ENCODE measurements at regions not wholly inside any gene's neighbourhood (a gene's known extent, or its start where the extent isn't known, plus 50 kb on each side); places are given as distances from the start of the nearest gene placed in this dataset.

GRCh38 chr4:127052742-127053141 lies 580.0 kb upstream of the INTU start:
- DNase-seq (ENCODE audit: insufficient read length, low spot score) (no peak), FAIRE-seq (no peak)
- TF ChIP-seq TAF1 (IDR thresholded peaks at IDR 0.05; ENCODE audit: low read depth, low read length) (no peak), SPI1 (IDR thresholded peaks at IDR 0.05; ENCODE audit: low read depth, low read length) (no peak), PAX5 (IDR thresholded peaks at IDR 0.05; ENCODE audit: insufficient read depth, low read length, severe bottlenecking) (no peak), POU2F2 (IDR thresholded peaks at IDR 0.05; ENCODE audit: low read depth, low read length) (no peak), POLR2AphosphoS5 (IDR thresholded peaks at IDR 0.05; ENCODE audit: low read depth, low read length) (no peak)

GRCh38 chr4:127055357-127055756 lies 577.4 kb upstream of the INTU start:
- DNase-seq (ENCODE audit: insufficient read length, low spot score) (no peak), FAIRE-seq (no peak)
- TF ChIP-seq POLR2AphosphoS5 (IDR thresholded peaks at IDR 0.05; ENCODE audit: low read depth, low read length) (no peak), SPI1 (IDR thresholded peaks at IDR 0.05; ENCODE audit: low read depth, low read length) (no peak), PAX5 (IDR thresholded peaks at IDR 0.05; ENCODE audit: insufficient read depth, low read length, severe bottlenecking) (no peak), POU2F2 (IDR thresholded peaks at IDR 0.05; ENCODE audit: low read depth, low read length) (no peak), POLR2A (IDR thresholded peaks at IDR 0.05; ENCODE audit: low read depth, low read length) (no peak), TAF1 (IDR thresholded peaks at IDR 0.05; ENCODE audit: low read depth, low read length) (no peak)

GRCh38 chr4:127069675-127070074 lies 563.1 kb upstream of the INTU start:
- no peak for FAIRE-seq
- no peak for DNase-seq (ENCODE audit: insufficient read length, low spot score)
- no peak for TF ChIP-seq POLR2AphosphoS5 (IDR thresholded peaks at IDR 0.05; ENCODE audit: low read depth, low read length)
- no peak for TF ChIP-seq POLR2A (IDR thresholded peaks at IDR 0.05; ENCODE audit: low read depth, low read length)
- TF ChIP-seq SPI1 (IDR thresholded peaks at IDR 0.05; ENCODE audit: low read depth, low read length), result no peak
- no peak for TF ChIP-seq PAX5 (IDR thresholded peaks at IDR 0.05; ENCODE audit: insufficient read depth, low read length, severe bottlenecking)
- TF ChIP-seq TAF1 (IDR thresholded peaks at IDR 0.05; ENCODE audit: low read depth, low read length), result no peak
- no peak for TF ChIP-seq POU2F2 (IDR thresholded peaks at IDR 0.05; ENCODE audit: low read depth, low read length)

- TF ChIP-seq POLR2AphosphoS5 (IDR thresholded peaks at IDR 0.05; ENCODE audit: low read depth, low read length) (no peak), SPI1 (IDR thresholded peaks at IDR 0.05; ENCODE audit: low read depth, low read length) (no peak), PAX5 (IDR thresholded peaks at IDR 0.05; ENCODE audit: insufficient read depth, low read length, severe bottlenecking) (no peak)
- DNase-seq (ENCODE audit: insufficient read length, low spot score) (no peak), FAIRE-seq (no peak)
Observed at GRCh38 chr4:127071443-127071842, 561.3 kb upstream of the INTU start.

GRCh38 chr4:127080141-127080540 lies 552.6 kb upstream of the INTU start:
- FAIRE-seq (no peak), DNase-seq (ENCODE audit: insufficient read length, low spot score) (no peak)
- no peak for TF ChIP-seq SPI1 (IDR thresholded peaks at IDR 0.05; ENCODE audit: low read depth, low read length)
- no peak for TF ChIP-seq POLR2AphosphoS5 (IDR thresholded peaks at IDR 0.05; ENCODE audit: low read depth, low read length)
- TF ChIP-seq PAX5 (IDR thresholded peaks at IDR 0.05; ENCODE audit: insufficient read depth, low read length, severe bottlenecking), result no peak
- no peak for TF ChIP-seq POU2F2 (IDR thresholded peaks at IDR 0.05; ENCODE audit: low read depth, low read length)
- no peak for TF ChIP-seq POLR2A (IDR thresholded peaks at IDR 0.05; ENCODE audit: low read depth, low read length)
- no peak for TF ChIP-seq TAF1 (IDR thresholded peaks at IDR 0.05; ENCODE audit: low read depth, low read length)

GRCh38 chr4:127081041-127081440 lies 551.7 kb upstream of the INTU start:
- no peak for DNase-seq (ENCODE audit: insufficient read length, low spot score)
- FAIRE-seq, result no peak
- TF ChIP-seq POLR2AphosphoS5 (IDR thresholded peaks at IDR 0.05; ENCODE audit: low read depth, low read length), result no peak
- no peak for TF ChIP-seq POU2F2 (IDR thresholded peaks at IDR 0.05; ENCODE audit: low read depth, low read length)
- TF ChIP-seq PAX5 (IDR thresholded peaks at IDR 0.05; ENCODE audit: insufficient read depth, low read length, severe bottlenecking), result no peak
- no peak for TF ChIP-seq TAF1 (IDR thresholded peaks at IDR 0.05; ENCODE audit: low read depth, low read length)
- TF ChIP-seq POLR2A (IDR thresholded peaks at IDR 0.05; ENCODE audit: low read depth, low read length), result no peak
- TF ChIP-seq SPI1 (IDR thresholded peaks at IDR 0.05; ENCODE audit: low read depth, low read length), result no peak

GRCh38 chr4:127082986-127083385 lies 549.8 kb upstream of the INTU start:
- no peak for DNase-seq (ENCODE audit: insufficient read length, low spot score)
- TF ChIP-seq PAX5 (IDR thresholded peaks at IDR 0.05; ENCODE audit: insufficient read depth, low read length, severe bottlenecking) (no peak), POLR2A (IDR thresholded peaks at IDR 0.05; ENCODE audit: low read depth, low read length) (no peak), POU2F2 (IDR thresholded peaks at IDR 0.05; ENCODE audit: low read depth, low read length) (no peak), TAF1 (IDR thresholded peaks at IDR 0.05; ENCODE audit: low read depth, low read length) (no peak)
- no peak for FAIRE-seq

GRCh38 chr4:127084666-127085065 lies 548.1 kb upstream of the INTU start:
- FAIRE-seq (no peak), DNase-seq (ENCODE audit: insufficient read length, low spot score) (no peak)
- TF ChIP-seq POLR2AphosphoS5 (IDR thresholded peaks at IDR 0.05; ENCODE audit: low read depth, low read length) (no peak), SPI1 (IDR thresholded peaks at IDR 0.05; ENCODE audit: low read depth, low read length) (no peak)

GRCh38 chr4:127097061-127097460 lies 535.7 kb upstream of the INTU start:
- TF ChIP-seq POLR2AphosphoS5 (IDR thresholded peaks at IDR 0.05; ENCODE audit: low read depth, low read length) (no peak), SPI1 (IDR thresholded peaks at IDR 0.05; ENCODE audit: low read depth, low read length) (no peak), POU2F2 (IDR thresholded peaks at IDR 0.05; ENCODE audit: low read depth, low read length) (no peak), TAF1 (IDR thresholded peaks at IDR 0.05; ENCODE audit: low read depth, low read length) (no peak), PAX5 (IDR thresholded peaks at IDR 0.05; ENCODE audit: insufficient read depth, low read length, severe bottlenecking) (no peak)
- no peak for FAIRE-seq
- no peak for DNase-seq (ENCODE audit: insufficient read length, low spot score)

GRCh38 chr4:127102361-127102760 lies 530.4 kb upstream of the INTU start:
- TF ChIP-seq TAF1 (IDR thresholded peaks at IDR 0.05; ENCODE audit: low read depth, low read length), result no peak
- TF ChIP-seq POU2F2 (IDR thresholded peaks at IDR 0.05; ENCODE audit: low read depth, low read length), result no peak
- TF ChIP-seq POLR2AphosphoS5 (IDR thresholded peaks at IDR 0.05; ENCODE audit: low read depth, low read length), result no peak
- no peak for TF ChIP-seq SPI1 (IDR thresholded peaks at IDR 0.05; ENCODE audit: low read depth, low read length)
- no peak for DNase-seq (ENCODE audit: insufficient read length, low spot score)
- FAIRE-seq, result no peak

- DNase-seq (ENCODE audit: insufficient read length, low spot score) (no peak), FAIRE-seq (no peak)
- TF ChIP-seq PAX5 (IDR thresholded peaks at IDR 0.05; ENCODE audit: insufficient read depth, low read length, severe bottlenecking) (no peak), POLR2A (IDR thresholded peaks at IDR 0.05; ENCODE audit: low read depth, low read length) (no peak), SPI1 (IDR thresholded peaks at IDR 0.05; ENCODE audit: low read depth, low read length) (no peak), POU2F2 (IDR thresholded peaks at IDR 0.05; ENCODE audit: low read depth, low read length) (no peak), TAF1 (IDR thresholded peaks at IDR 0.05; ENCODE audit: low read depth, low read length) (no peak), POLR2AphosphoS5 (IDR thresholded peaks at IDR 0.05; ENCODE audit: low read depth, low read length) (no peak)
Observed at GRCh38 chr4:127103681-127104115, 529.1 kb upstream of the INTU start.
